HG02981 (cell line): ENCODE measurements at regions not wholly inside any gene's neighbourhood (a gene's known extent, or its start where the extent isn't known, plus 50 kb on each side); places are given as distances from the start of the nearest gene placed in this dataset.

Experiments
- ATAC-seq: cut with Tn5 transposase; IDR thresholded peaks from one replicate; pipeline ENCODE4 v1.9.1; 2021; ENCODE audit warnings: mild to moderate bottlenecking, moderate library complexity; ENCODE audit not compliant: unreplicated experiment

DNA sequence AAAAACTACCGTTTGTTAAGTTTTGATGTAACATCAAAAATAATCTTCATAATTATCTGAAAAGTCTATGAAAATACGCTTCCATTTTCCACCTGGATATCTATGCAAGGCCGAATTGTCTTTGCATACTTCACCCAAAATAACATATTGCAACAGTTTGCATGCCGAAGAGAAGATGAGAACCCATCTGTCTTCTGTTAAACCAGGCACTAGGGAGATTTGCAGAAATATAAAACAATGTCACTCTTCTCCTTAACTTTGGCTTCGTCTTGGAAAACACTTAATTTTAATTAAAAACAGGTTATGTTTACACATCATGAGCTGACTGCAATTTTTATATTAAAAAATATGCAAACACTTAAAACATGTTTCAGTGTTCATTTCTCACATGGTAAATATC is 1325.8 kb downstream of the TBC1D22A start:
- ATAC-seq: no peak

DNA sequence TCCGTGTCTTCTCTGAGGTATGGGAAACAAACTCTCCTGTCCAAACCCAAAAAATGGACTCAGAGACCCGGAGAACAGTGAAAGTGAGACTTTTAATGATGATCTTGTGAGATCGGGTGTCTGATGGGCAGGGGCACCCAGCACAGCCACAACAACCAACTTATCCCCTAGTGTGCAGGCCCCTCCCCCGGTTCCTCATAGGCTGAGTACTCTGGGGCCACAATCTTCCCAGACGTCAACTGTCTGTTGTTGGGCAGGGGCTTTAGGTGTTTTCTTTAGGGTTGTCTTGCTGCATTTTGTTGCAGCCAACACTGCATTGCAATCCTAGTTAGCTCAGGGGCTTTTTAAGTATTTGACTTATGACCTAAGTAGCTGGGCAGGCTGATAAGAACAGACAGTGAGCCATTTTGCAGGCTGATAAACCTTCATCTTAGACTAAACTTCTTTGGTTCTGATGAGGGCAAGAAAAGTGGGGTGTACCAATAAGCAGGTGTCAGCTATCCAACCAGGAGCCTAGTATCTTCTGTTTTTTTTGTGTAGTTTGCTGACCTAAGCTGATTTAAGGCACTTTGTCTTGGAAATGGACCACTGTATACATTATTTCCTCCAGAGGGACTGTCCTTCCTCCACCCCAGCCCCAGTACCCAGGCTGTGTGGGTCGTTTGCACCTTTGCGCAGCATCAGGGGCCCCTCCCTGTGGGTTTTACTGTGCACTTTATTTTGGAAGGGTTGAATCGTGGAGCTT is 1323.6 kb downstream of the TBC1D22A start:
- no peak for ATAC-seq

DNA sequence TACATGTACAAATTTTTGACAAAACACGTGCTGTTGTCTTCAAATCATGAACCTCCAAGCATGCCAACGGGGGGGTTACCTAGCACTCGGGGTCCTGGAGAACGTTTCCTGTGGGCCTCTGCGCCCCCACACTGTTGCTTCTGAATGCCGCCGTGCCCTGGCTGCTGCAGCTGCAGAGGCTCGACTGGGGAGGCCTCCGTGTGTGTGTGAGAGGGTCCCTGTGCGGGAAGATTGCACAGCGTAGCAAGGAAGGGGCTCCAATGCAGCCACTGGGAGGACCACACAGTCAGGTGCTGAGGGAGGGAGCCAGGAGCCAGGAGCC is 1322.2 kb downstream of the TBC1D22A start:
- no peak for ATAC-seq

DNA sequence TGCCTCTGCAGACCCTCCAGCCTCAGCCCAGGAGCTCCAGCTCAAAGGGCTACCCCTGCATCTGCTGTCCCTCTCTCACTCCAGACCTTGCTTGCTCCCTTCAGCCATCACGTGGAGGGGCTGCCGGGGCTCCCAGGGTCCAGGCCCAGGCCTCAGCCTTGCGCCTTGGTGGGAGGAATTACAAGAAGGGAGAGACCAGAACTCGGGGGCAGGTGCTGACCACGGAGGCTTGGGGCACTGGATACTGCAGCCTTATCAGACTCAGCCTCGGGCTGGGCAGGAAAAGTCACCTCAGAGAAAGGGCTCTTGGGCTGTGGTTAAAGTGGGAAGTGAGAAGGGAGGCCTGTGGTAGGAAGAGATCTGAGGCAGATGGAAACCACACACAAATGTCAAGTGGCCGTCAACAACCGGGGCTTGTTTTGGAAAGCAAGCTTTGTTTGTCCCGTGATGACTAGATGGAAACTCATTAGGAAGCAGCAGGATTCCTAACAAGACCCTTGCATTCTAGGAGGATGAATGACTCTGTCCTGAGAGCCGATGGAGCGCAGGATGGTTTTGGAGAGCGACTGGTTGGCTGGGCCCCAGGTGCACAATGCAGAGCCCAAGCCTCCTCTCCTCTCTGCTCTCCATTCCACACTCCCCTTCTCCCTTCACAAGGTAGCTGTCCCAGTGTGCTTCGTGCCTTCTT is 1321.7 kb downstream of the TBC1D22A start:
- peak; percentile 54 for ATAC-seq

DNA sequence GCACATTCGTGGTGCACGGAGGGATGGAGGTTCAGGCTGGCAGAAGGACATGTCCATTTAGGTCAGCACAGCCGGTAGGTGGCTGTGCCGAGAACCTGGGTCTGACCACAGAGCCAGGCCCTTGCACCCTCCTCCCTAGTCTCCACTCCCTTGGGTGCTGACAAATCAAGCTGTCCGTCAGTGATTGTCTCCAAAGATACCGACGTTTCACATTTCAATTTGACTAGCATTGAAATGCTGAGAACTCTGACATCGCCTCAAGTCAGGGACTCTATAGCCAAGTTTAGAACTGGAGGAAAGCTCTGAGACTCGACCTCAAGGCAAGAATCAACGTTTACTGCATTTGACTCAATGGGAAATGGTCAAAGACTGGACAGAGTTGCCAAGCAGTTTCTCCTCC is 1321.1 kb downstream of the TBC1D22A start:
- peak; percentile 18 for ATAC-seq

DNA sequence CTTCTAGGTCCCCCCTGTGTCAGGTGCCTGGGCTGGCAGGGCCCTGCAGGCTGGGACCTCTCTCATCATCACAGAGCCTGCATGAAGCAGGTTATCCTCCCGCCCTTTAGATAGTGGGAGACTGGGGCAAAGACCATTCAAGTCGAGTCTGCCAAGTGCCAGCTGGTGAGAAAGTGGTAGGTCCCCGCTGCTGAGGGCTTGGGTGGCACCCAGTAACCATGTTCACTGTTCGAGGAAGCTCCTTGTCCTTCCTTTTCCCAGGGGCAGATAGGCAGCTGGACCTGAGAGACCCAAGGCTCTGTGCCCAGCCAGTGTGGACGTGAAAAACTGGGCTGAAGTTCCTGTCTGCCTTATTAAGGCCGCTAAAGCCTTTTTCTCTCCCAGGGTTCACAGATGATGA is 1319.8 kb downstream of the TBC1D22A start:
- no peak for ATAC-seq

DNA sequence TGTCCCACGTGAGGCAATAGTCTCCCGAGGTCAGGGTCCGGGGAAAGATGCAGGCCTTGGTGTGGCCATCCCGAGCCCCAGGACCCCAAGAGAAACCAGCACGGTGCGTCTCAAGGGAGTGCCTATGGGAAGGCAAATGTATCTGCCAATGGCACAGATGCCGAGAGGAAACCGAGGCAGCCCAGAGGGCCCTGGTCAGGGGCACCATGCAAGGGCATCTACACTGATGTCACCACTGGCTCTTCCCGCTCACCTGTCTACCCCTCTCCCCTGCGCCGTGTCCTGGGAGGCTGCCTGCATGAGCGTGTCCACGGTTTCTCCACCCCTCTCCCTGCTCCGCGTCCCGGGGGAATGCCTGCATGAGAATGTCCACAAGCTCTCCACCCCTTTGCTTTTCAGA is 1318.8 kb downstream of the TBC1D22A start:
- no peak for ATAC-seq

DNA sequence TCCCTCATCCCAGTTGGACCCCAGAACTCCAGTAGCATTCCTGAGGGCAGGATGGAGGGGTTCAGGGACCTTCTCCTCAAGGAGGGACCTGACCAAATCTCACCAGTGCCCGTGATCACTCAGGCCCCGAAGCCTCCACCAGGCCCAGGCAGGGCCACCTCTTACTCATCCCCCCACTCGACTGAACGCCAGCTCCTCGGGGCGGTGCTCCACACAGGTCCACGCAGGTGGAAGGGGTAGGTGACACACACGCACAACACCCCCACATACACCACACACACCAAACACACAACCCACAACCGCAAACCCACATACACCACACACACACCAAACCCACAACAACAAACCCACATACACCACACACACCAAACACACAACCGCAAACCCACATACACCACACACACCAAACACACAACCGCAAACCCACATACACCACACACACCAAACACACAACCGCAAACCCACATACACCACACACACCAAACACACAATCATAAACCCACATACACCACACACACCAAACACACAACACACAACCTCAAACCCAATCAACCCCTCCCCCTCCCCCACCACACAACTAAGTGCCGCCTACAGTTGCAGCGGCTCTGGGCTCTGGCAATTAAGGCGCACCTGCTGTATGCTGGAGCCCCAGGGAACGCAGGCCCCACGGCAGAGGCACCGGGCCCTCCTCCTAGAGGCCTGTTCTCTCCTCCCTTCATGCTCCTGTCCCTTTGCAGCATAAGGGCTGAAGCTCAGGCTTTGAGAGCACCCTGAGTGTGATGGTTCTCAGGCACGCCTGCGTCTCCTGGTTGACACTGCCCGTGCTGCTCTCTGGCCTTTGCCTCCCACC is 1318.1 kb downstream of the TBC1D22A start:
- ATAC-seq: no peak

DNA sequence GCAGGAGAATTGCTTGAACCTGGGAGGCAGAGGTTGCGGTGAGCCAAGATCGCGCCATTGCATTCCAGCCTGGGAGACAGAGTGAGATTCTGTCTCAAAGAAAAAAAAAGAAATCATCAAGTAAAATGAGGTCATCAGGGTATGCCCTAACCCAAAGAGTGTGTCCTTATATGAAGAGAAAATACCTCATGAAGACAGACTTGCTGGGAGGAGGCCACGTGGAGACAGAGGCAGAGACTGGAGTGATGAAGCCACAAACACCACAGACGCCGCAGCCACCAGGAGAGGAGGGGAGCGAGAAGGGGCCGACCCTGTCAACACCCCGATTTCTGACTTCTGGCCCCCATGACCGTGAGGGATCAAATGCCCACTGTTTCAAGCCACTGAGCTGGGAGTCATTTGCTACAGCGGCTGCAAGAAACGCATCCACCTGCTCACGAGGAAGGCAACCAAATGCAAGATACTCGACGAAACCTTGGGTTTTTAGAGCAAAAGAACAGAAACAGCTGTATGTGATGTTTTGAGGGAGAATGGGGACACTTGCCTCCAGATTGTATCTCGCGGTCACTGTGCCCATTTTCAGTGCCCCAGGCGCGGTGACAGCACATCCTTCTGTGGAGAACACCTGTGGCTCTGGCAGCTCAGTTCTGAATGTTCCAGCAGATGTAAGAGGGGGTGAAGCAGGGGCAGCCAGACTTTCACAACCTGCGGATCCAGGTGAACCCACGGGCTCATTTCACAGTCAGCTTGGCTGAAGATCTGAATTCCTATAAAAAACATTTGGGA is 1317.2 kb downstream of the TBC1D22A start:
- ATAC-seq: no peak

DNA sequence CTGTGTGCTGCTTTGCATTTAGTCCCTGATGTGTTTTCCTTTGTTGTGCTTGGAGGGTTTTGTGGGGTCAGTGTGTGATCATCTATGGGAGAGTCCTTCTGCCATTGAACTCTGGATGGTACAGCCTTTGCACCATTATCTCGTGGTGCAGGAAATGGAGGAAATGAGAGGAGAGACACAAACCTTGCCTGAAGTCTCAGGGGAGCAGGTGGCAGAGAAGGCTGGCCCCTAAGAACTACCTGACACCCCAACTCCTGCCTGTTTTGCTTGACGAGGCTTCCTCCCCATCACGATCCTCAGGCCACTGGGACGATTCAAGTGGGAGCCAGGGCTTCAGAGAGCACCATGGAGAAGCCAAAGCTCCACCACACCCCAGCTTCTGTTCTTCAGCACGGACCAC is 1316.4 kb downstream of the TBC1D22A start:
- ATAC-seq: no peak

DNA sequence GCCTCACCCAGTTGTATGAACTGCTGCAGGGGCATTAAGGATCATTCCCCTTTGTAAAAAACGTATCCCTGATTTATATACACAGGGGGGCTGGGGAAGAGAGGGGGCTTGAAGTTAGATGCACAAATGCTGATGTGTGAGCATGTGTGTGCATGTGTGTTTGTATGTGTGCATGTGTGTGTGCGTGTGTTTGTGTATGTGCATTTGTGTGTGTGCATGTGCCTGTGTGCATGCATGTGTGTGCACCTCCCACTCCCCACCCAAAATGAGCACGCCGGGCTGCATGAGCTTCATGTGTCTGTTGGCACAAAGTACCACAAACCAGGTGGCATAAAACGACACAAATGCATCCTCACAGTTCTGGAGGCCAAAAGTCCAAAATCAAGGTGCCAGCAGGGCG is 1315.2 kb downstream of the TBC1D22A start:
- ATAC-seq: no peak

DNA sequence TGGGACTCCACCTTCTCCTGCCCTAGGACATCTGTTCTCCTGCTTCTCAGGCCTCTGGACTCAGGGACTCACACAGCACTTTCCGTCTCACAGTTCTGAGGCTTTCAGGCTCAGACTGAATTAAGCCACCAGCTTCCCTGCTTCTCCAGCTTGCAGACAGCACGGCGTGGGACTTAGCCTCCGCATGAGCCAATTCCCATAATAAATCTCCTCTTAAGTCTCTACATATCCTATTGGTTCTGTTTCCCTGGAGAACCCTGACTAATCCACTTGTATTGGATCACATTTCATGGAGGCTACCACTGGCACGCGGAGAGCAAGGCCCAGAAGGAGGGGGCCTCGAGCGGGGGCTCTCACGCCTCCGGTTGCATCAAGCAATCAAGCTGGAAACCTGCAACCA is 1313.6 kb downstream of the TBC1D22A start:
- ATAC-seq: no peak

DNA sequence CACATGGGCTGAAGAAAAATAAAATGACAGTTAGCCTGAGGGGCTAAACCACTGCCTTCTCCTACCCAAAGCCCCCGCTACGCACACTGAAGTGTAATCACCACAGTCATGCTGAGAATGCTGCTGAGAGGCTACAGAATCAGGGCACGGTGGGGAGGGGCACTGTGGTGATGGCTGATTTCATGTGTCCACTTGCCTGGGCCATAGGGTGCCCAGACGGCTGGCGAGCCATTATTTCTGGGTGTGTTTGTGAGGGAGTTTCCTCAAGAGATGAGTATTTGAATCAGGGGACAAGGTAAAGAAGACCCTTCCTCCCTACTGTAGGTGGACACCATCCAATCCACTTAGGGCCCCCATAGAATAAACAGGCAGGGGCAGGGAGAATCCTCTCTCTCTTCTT is 1313.2 kb downstream of the TBC1D22A start:
- ATAC-seq: no peak

DNA sequence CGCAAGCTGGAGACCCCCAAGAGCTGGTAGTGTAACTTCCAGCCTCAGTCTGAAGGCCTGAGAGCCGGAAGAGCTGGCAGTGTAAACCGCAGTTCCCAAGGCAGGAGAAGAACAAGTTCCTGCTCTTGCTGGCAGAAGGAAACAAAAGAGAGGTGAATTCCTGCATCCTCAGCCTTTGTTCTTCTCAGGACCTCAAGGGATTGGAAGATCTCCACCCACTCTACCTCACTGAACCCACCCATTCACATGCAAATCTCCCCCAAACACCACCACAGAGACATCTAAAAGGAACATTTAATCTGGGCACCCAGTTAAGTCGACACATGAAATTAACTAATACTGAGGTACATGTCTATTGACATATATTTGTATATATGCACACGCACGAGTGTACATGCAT is 1310.3 kb downstream of the TBC1D22A start:
- no peak for ATAC-seq

DNA sequence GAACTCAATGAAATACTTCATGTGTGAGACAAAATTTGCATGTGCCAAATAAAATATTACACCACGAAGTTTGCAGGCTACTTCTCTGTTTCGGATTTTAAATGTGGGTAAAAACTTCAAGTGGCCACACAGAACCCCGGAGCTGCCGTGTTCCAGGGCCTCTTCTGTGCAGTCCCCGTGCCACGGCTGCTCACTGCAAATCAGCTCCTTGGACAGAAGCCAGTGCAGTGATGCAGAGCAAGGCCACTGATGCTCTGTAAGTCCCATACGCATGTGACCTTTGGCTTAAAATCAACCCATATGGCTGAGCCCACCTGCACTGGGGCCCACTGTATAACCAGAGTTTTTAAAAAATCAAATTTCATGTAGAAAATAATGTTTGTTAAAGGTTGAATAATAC is 1309.4 kb downstream of the TBC1D22A start:
- ATAC-seq: no peak

DNA sequence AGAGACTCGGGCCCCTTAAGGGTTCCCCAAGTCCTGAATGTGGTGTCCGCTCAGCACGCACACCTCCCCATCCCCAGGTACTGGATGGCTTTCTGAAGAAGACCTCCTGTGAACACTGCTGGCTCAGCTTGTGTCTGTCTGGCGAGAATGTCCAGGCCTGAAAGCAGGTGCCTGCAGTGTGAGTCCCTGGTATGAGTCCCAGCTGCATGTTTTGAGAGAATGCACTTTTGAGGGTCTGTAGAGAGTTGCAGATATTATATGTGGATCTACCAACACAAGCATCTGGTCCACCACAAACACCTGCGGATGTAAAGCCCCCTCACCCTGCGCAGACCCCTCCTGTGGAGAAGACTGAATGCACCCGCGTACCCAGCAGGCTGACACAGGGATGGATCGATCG is 1308.9 kb downstream of the TBC1D22A start:
- no peak for ATAC-seq

DNA sequence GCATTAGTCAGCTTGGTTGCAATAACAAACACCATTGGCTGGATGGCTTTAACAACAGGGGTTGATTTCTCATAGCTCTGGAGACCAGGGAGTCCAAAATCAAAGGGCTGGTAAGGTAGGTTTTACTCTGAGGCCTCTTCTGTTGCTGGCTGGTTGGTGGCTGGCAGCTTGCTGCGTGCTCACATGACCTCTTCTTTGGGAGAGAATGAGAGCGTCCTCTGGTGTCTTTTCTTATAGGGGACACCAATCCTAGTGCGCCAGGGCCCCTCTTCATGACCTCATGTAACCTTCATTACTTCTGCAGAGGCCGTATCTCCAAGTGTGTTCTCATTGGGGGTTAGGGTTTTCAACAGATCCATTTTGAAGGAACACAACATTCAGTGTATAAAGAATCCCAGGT is 1308.3 kb downstream of the TBC1D22A start:
- no peak for ATAC-seq

DNA sequence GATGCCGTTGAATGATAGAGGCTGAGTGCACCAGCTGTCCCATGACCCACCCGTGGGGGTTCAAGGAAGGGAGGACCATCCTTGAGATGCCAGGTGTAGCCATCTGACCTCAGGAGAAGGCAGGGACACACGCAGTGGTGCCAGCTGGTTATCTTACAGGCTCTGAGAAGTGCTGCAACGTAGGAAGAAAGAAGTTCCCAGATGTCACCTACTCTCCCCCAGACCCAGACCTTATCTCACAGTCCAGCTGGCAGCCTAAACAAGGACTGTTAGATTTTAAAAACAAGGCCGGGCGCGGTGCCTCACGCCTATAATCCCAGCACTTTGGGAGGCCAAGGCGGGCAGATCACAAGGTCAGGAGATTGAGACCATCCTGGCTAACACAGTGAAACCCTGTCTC is 1307.6 kb downstream of the TBC1D22A start:
- no peak for ATAC-seq

DNA sequence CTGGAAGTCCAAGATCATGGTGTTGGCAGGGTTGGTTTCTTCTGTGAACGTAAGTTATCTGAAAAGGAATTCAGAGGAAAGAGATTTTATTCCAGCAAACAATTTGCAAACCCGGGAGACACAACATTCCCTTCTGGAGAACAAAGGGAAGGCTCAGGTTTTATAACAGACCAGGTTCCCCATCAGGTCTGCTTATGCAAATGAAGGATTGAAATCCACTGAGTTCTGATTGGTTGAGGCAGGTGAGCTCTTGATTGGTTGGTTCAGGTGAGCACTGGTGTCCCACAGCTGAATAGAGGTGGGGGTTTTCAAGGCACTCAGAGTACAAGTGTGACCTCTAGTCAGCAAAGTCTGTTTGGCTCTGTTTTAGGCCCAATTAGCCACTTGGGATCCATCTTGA is 1306.8 kb downstream of the TBC1D22A start:
- no peak for ATAC-seq

DNA sequence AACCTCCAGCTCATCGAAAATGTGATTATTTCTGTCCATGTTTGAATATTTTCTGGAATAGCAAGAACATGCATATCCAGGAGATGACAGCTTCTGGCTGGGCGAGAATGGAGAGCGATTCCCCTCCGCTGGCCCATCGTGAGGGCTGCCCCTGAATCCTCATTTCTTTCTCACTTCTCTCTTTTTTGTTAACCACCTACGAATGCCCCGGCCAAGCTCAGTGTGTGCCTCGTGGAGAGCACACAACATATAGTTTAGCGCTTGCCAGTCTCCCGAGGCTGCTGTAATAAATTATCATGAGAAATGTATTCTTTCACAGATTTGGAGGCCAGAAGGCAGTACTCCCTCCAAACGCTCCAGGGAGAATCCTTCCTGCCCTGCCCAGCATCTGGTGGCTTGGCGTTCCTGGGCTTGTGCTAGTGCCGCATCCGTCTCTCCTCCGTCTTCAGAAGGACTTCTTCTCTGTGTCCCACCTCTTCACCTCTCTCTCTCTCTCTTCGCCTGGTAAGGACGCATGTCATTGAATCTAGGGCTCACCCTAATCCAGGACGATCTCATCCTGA is 1306.0 kb downstream of the TBC1D22A start:
- ATAC-seq: no peak

DNA sequence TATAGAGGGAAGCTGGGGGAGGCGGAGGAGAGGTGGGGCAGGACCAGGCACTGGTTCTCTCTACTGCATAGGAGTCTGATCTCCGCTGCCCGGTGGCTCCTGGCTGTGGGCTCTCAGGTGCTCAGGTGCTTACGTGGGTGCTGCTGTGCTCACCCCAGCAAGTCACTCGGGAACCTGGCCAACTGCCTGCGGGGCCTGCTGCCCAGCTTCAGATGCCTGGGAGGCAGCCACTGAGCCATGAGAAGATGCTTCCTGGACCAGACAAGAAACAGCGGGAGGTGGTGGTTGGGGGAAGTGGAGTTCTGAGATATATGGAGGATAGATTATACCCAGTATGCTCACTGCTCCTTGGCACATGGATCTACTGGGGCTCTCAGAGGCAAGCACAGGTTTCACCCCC is 1303.4 kb downstream of the TBC1D22A start:
- no peak for ATAC-seq
